GM21737 (cell line): ENCODE measurements at regions not wholly inside any gene's neighbourhood (a gene's known extent, or its start where the extent isn't known, plus 50 kb on each side); places are given as distances from the start of the nearest gene placed in this dataset.

Experiments used
- ATAC-seq: cut with Tn5 transposase; IDR thresholded peaks from one replicate; pipeline ENCODE4 v1.9.1; 2021; ENCODE audit warnings: mild to moderate bottlenecking, moderate library complexity; ENCODE audit not compliant: unreplicated experiment

GRCh38 chr20:40494248-40494647, 194.8 kb downstream of the MAFB start:
- ATAC-seq: no peak

GRCh38 chr20:40493549-40493948, 195.5 kb downstream of the MAFB start:
- ATAC-seq: no peak

GRCh38 chr20:40493071-40493470, 196.0 kb downstream of the MAFB start:
- no peak for ATAC-seq

GRCh38 chr20:40491009-40491590, 197.9 kb downstream of the MAFB start:
- ATAC-seq: no peak

GRCh38 chr20:40489886-40490285, 199.2 kb downstream of the MAFB start:
- ATAC-seq: no peak

GRCh38 chr20:40488401-40488800, 200.6 kb downstream of the MAFB start:
- no peak for ATAC-seq

GRCh38 chr20:40486297-40486696, 202.7 kb downstream of the MAFB start:
- ATAC-seq: no peak

GRCh38 chr20:40481743-40482458, 207.1 kb downstream of the MAFB start:
- ATAC-seq: no peak

- no peak for ATAC-seq
These were observed 207.7 kb downstream of the MAFB start for GRCh38 chr20:40481337-40481736.

GRCh38 chr20:40477805-40478204, 211.2 kb downstream of the MAFB start:
- ATAC-seq: no peak

- ATAC-seq: no peak
These were observed 212.6 kb downstream of the MAFB start for GRCh38 chr20:40476461-40476860.

- ATAC-seq: no peak
These were observed 216.1 kb downstream of the MAFB start for GRCh38 chr20:40472905-40473304.

- ATAC-seq: no peak
These were observed 217.8 kb downstream of the MAFB start for GRCh38 chr20:40471261-40471629.

GRCh38 chr20:40470445-40471260, 218.4 kb downstream of the MAFB start:
- no peak for ATAC-seq

GRCh38 chr20:40468759-40469158, 220.3 kb downstream of the MAFB start:
- no peak for ATAC-seq

GRCh38 chr20:40467703-40468411, 221.2 kb downstream of the MAFB start:
- no peak for ATAC-seq

GRCh38 chr20:40467067-40467466, 222.0 kb downstream of the MAFB start:
- no peak for ATAC-seq

- no peak for ATAC-seq
These were observed 224.3 kb downstream of the MAFB start for GRCh38 chr20:40464731-40465208.

GRCh38 chr20:40463171-40463570, 225.9 kb downstream of the MAFB start:
- ATAC-seq: no peak

- no peak for ATAC-seq
These were observed 226.5 kb downstream of the MAFB start for GRCh38 chr20:40462566-40462965.

GRCh38 chr20:40459299-40459698, 229.7 kb downstream of the MAFB start:
- no peak for ATAC-seq
